DND-41 (cell line): ENCODE measurements at regions not wholly inside any gene's neighbourhood (a gene's known extent, or its start where the extent isn't known, plus 50 kb on each side); places are given as distances from the start of the nearest gene placed in this dataset.
"Not testable (repeated sequence)": the region's sequence is repeated elsewhere in the genome, so short reads cannot be mapped to it uniquely, and the experiment has no call there.

Experiments
- ATAC-seq: fragments of 200-7000 bp; cut with Tn5 transposase; 3 replicates; pipeline ENCODE4 v1.9.1; 2021; ENCODE audit warnings: low read depth; ENCODE audit not compliant: insufficient read depth
- DNase-seq: peaks from one replicate; pipeline ENCODE4 v3.0.0-alpha.2; 2020
- H2AFZ ChIP-seq: 2 replicates; pipeline ENCODE4 v1.6.0; 2012; ENCODE audit warnings: low read depth, low read length
- H3K27ac ChIP-seq: 2 replicates; pipeline ENCODE4 v1.5.1; 2012; ENCODE audit warnings: low read length, inconsistent platforms
- H3K27me3 ChIP-seq: fragments of 200-600 bp; sonication (generic); 2 replicates; pipeline ENCODE4 v1.6.0; 2012; ENCODE audit warnings: low read length, mild to moderate bottlenecking, inconsistent platforms; ENCODE audit not compliant: insufficient read depth, poor library complexity
- H3K36me3 ChIP-seq: 2 replicates; pipeline ENCODE4 v1.5.1; 2012; ENCODE audit warnings: low read length, inconsistent platforms; ENCODE audit not compliant: insufficient read depth
- H3K4me1 ChIP-seq: 2 replicates; pipeline ENCODE4 v1.5.1; 2012; ENCODE audit warnings: mild to moderate bottlenecking, low read length; ENCODE audit not compliant: insufficient read depth
- H3K4me2 ChIP-seq: 2 replicates; pipeline ENCODE4 v1.6.0; 2012; ENCODE audit warnings: mild to moderate bottlenecking, moderate library complexity, low read length, inconsistent platforms; ENCODE audit not compliant: insufficient read depth
- H3K4me3 ChIP-seq, 2 experiments: fragments of 200-600 bp in 1 of 2; shearing (Covaris generic) in 1 of 2; 2 replicates each; pipeline ENCODE4 v1.5.1; 2012 to 2016; ENCODE audit warnings: inconsistent platforms in 2 of 2, low read length in 2 of 2, mild to moderate bottlenecking in 2 of 2, low read depth in 1 of 2, moderate library complexity in 1 of 2
- H3K79me2 ChIP-seq: 2 replicates; pipeline ENCODE4 v1.6.0; 2012; ENCODE audit warnings: low read length, inconsistent platforms; ENCODE audit not compliant: insufficient read depth
- H3K9ac ChIP-seq: 2 replicates; pipeline ENCODE4 v1.6.0; 2012; ENCODE audit warnings: low read depth, mild to moderate bottlenecking, inconsistent platforms, low read length, moderate library complexity
- H3K9me3 ChIP-seq: 2 replicates; pipeline ENCODE4 v1.5.1; 2012; ENCODE audit warnings: low read length, moderate library complexity, mild to moderate bottlenecking, inconsistent platforms; ENCODE audit not compliant: insufficient read depth, severe bottlenecking
- H4K20me1 ChIP-seq: 2 replicates; pipeline ENCODE4 v1.6.0; 2012; ENCODE audit warnings: low read length; ENCODE audit not compliant: insufficient read depth
- CTCF ChIP-seq: IDR thresholded peaks from 2 replicates; pipeline ENCODE4 v1.5.1; 2012; ENCODE audit warnings: borderline replicate concordance, low read length, moderate library complexity, mild to moderate bottlenecking; ENCODE audit not compliant: poor library complexity, severe bottlenecking; ENCODE audit errors: extremely low read depth
- EZH2 ChIP-seq: IDR thresholded peaks from 3 replicates; pipeline ENCODE4 v1.6.1; 2012; ENCODE audit warnings: borderline replicate concordance, low read depth, mild to moderate bottlenecking, moderate library complexity, low read length, inconsistent platforms; ENCODE audit not compliant: severe bottlenecking

- DNase-seq: no peak
- no peaks in the 10 kb centered on the region for H4K20me1 ChIP-seq
- no peak overlapping the region for H2AFZ ChIP-seq
- H3K36me3 ChIP-seq: no peaks in the 10 kb centered on the region
- ATAC-seq: no peak
- H3K27me3 ChIP-seq: no peaks in the 10 kb centered on the region
- no peaks in the 10 kb centered on the region for H3K79me2 ChIP-seq
- H3K4me1 ChIP-seq: no peaks in the 10 kb centered on the region
- no peak overlapping the region for H3K9ac ChIP-seq
- TF ChIP-seq EZH2: no peak
- TF ChIP-seq CTCF: no peak
- H3K9me3 ChIP-seq: no peaks in the 10 kb centered on the region
- no peak overlapping the region for H3K4me2 ChIP-seq
- no peak overlapping the region for H3K4me3 ChIP-seq
- no peak overlapping the region for H3K27ac ChIP-seq
These were observed 238.1 kb upstream of the MAF start for GRCh38 chr16:79838496-79839259.

DNA sequence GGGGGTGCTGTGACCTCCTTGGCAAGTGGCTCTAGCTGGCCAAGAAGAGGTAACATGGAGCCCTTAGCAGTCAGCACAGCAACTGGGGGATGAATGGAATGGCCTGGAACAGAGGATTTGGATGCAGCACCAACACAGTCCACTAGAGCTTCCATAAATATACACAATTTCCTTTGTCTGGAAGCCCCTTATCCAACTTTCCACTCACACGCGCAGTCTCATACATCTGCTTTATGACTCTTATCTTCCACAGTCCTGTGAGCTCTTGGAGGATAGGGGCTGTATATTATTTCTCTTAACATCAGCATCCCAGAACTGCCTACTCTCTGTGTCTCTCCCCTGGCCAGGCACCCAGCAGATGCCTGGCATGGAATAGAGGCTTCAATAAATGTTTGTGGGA, 235.6 kb upstream of the MAF start:
- Histone ChIP-seq H3K9me3 (no peaks in the 10 kb centered on the region), H3K4me1 (no peaks in the 10 kb centered on the region), H4K20me1 (no peaks in the 10 kb centered on the region), H3K79me2 (no peaks in the 10 kb centered on the region), H3K27ac (no peak overlapping the region), H3K36me3 (no peaks in the 10 kb centered on the region), H3K27me3 (no peaks in the 10 kb centered on the region), H3K9ac (no peak overlapping the region), H2AFZ (no peak overlapping the region), H3K4me2 (no peak overlapping the region), H3K4me3 (no peak overlapping the region)
- no peak for ATAC-seq
- TF ChIP-seq EZH2 (no peak), CTCF (no peak)
- DNase-seq: no peak

- no peak for DNase-seq
- no peak overlapping the region for H3K9ac ChIP-seq
- H3K79me2 ChIP-seq: no peaks in the 10 kb centered on the region
- no peak overlapping the region for H3K4me3 ChIP-seq
- no peaks in the 10 kb centered on the region for H3K36me3 ChIP-seq
- H2AFZ ChIP-seq: no peak overlapping the region
- no peaks in the 10 kb centered on the region for H3K4me1 ChIP-seq
- H4K20me1 ChIP-seq: no peaks in the 10 kb centered on the region
- no peaks in the 10 kb centered on the region for H3K9me3 ChIP-seq
- H3K27ac ChIP-seq: no peak overlapping the region
- ATAC-seq: no peak
- H3K4me2 ChIP-seq: no peak overlapping the region
- no peaks in the 10 kb centered on the region for H3K27me3 ChIP-seq
- TF ChIP-seq EZH2 (no peak), CTCF (no peak)
These were observed 234.7 kb upstream of the MAF start for GRCh38 chr16:79835194-79835593.

DNA sequence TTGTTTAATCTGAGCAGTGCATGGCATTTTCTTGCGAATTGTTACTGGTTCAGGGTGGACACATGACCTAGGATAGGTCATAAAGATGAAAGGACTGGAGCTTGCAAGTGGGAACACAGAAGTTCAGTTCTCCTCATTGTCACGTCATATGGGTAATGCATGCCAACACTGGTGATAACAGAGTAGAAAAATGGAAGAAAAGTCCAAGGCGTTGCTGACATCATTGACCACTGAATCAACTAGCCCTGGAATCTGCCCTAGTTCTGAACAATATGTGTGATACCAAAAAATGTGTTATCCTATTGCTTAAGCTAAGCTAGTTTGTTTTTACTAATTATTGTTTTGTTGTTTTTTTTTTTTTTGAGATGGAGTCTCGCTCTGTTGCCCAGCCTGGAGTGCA, 234.2 kb upstream of the MAF start:
- Histone ChIP-seq H3K4me2 (no peak overlapping the region), H3K36me3 (no peaks in the 10 kb centered on the region), H2AFZ (no peak overlapping the region), H3K27me3 (no peaks in the 10 kb centered on the region), H3K9ac (no peak overlapping the region), H4K20me1 (no peaks in the 10 kb centered on the region), H3K9me3 (no peaks in the 10 kb centered on the region), H3K4me3 (no peak overlapping the region), H3K79me2 (no peaks in the 10 kb centered on the region), H3K4me1 (no peaks in the 10 kb centered on the region), H3K27ac (no peak overlapping the region)
- ATAC-seq: no peak
- no peak for DNase-seq
- TF ChIP-seq EZH2: no peak

- H3K9ac ChIP-seq, DNase-seq, ATAC-seq: not testable (repeated sequence)
These were observed 233.5 kb upstream of the MAF start for GRCh38 chr16:79834003-79834402.

More at GRCh38 chr16:79834003-79834402, 233.5 kb upstream of the MAF start:
- H2AFZ ChIP-seq, H4K20me1 ChIP-seq, H3K79me2 ChIP-seq, H3K4me1 ChIP-seq, H3K4me2 ChIP-seq, H3K27me3 ChIP-seq, H3K9me3 ChIP-seq, H3K36me3 ChIP-seq, H3K27ac ChIP-seq, H3K4me3 ChIP-seq: not testable (repeated sequence)
